ENCODE measurements at regions not wholly inside any gene's neighbourhood (a gene's known extent, or its start where the extent isn't known, plus 50 kb on each side); places are given as distances from the start of the nearest gene placed in this dataset.

- Histone ChIP-seq H3K27ac (ENCODE audit: low read depth, low read length, poor library complexity, severe bottlenecking) (no peak overlapping the region), H3K79me2 (ENCODE audit: insufficient read depth, low read depth, low read length) (no peaks in the 10 kb centered on the region), H3K4me3 (ENCODE audit: low read depth, low read length, poor library complexity, severe bottlenecking) (no peak overlapping the region), H3K36me3 (ENCODE audit: insufficient read depth, low read length) (no peaks in the 10 kb centered on the region), H3K9me3 (ENCODE audit: low read length) (no peaks in the 10 kb centered on the region), H2AFZ (ENCODE audit: low read length) (no peak overlapping the region), H3K4me1 (ENCODE audit: insufficient read depth, low read length, poor library complexity, severe bottlenecking) (no peaks in the 10 kb centered on the region), H3K4me2 (ENCODE audit: low read length) (no peak overlapping the region), H3K9me2 (ENCODE audit: insufficient read depth, low read length) (no peaks in the 10 kb centered on the region), H4K20me1 (ENCODE audit: insufficient read depth, low read length) (no peaks in the 10 kb centered on the region)
- no peak for TF ChIP-seq EZH2phosphoT487 (IDR thresholded peaks at IDR 0.05; ENCODE audit: borderline replicate concordance, low read depth, low read length)
- no peak for TF ChIP-seq CTCF (conservative IDR thresholded peaks at IDR 0.05; ENCODE audit: low read length)
- POLR2A ChIA-PET: no interaction called here
- no TSS peak for BruUV-seq (replicated peaks)
- CTCF ChIA-PET (ENCODE audit: unreplicated experiment): no interaction called here
- DNase-seq (ENCODE audit: low spot score): no peak
- intact Hi-C loops (cut with micrococcal nuclease; ENCODE audit: unreplicated experiment): no loop called here
Observed at GRCh38 chr4:100674976-100675375, 157.2 kb upstream of the EMCN start.

GRCh38 chr4:100657187-100657586 lies 139.4 kb upstream of the EMCN start:
- no peak overlapping the region for H3K4me2 ChIP-seq (ENCODE audit: low read length)
- CTCF ChIA-PET (ENCODE audit: unreplicated experiment): no interaction called here

More at GRCh38 chr4:100657187-100657586, 139.4 kb upstream of the EMCN start:
- Histone ChIP-seq H3K79me2 (ENCODE audit: insufficient read depth, low read depth, low read length) (no peaks in the 10 kb centered on the region), H3K4me3 (ENCODE audit: low read depth, low read length, poor library complexity, severe bottlenecking) (no peak overlapping the region), H3K36me3 (ENCODE audit: insufficient read depth, low read length) (no peaks in the 10 kb centered on the region), H2AFZ (ENCODE audit: low read length) (no peak overlapping the region), H3K27ac (ENCODE audit: low read depth, low read length, poor library complexity, severe bottlenecking) (no peak overlapping the region), H3K9me2 (ENCODE audit: insufficient read depth, low read length) (no peaks in the 10 kb centered on the region), H3K9me3 (ENCODE audit: low read length) (no peaks in the 10 kb centered on the region), H4K20me1 (ENCODE audit: insufficient read depth, low read length) (no peaks in the 10 kb centered on the region), H3K4me1 (ENCODE audit: insufficient read depth, low read length, poor library complexity, severe bottlenecking) (no peaks in the 10 kb centered on the region)
- no TSS peak for BruUV-seq (replicated peaks)
- DNase-seq (ENCODE audit: low spot score): no peak
- intact Hi-C loops (cut with micrococcal nuclease; ENCODE audit: unreplicated experiment): no loop called here
- POLR2A ChIA-PET: interaction anchor here (0.6 kb wide), 1 partner anchor 37 kb away, joined by 4 read pairs; no protein-coding TSS in a partner anchor
- TF ChIP-seq EZH2phosphoT487 (IDR thresholded peaks at IDR 0.05; ENCODE audit: borderline replicate concordance, low read depth, low read length): no peak
- no peak for TF ChIP-seq CTCF (conservative IDR thresholded peaks at IDR 0.05; ENCODE audit: low read length)

Measured in OCI-LY7 (cell line).